ENCODE measurements at regions not wholly inside any gene's neighbourhood (a gene's known extent, or its start where the extent isn't known, plus 50 kb on each side); places are given as distances from the start of the nearest gene placed in this dataset.

GRCh38 chr1:63128556-63128955 is 193.8 kb upstream of the FOXD3 start:
- Histone ChIP-seq H3K4me3 (no peak overlapping the region), H3K36me3 (no peaks in the 10 kb centered on the region), H3K4me1 (no peaks in the 10 kb centered on the region), H3K27ac (no peak overlapping the region), H3K27me3 (no peaks in the 10 kb centered on the region), H3K9me3 (no peaks in the 10 kb centered on the region)
- no peak for TF ChIP-seq CTCF (IDR thresholded peaks at IDR 0.05)
- DNase-seq (ENCODE audit: low spot score): no peak

GRCh38 chr1:63129184-63129583 is 193.2 kb upstream of the FOXD3 start:
- H3K9me3 ChIP-seq: no peaks in the 10 kb centered on the region
- H3K27ac ChIP-seq: no peak overlapping the region
- H3K36me3 ChIP-seq: no peaks in the 10 kb centered on the region
- no peaks in the 10 kb centered on the region for H3K4me1 ChIP-seq
- H3K27me3 ChIP-seq: no peaks in the 10 kb centered on the region
- TF ChIP-seq CTCF (IDR thresholded peaks at IDR 0.05): no peak
- no peak for DNase-seq (ENCODE audit: low spot score)
- no peak overlapping the region for H3K4me3 ChIP-seq

- Histone ChIP-seq H3K27ac (no peak overlapping the region), H3K4me1 (no peaks in the 10 kb centered on the region), H3K4me3 (no peak overlapping the region), H3K36me3 (no peaks in the 10 kb centered on the region), H3K9me3 (no peaks in the 10 kb centered on the region), H3K27me3 (no peaks in the 10 kb centered on the region)
- no peak for DNase-seq (ENCODE audit: low spot score)
- TF ChIP-seq CTCF (IDR thresholded peaks at IDR 0.05): no peak
Measured at GRCh38 chr1:63129855-63130254, 192.5 kb upstream of the FOXD3 start.

GRCh38 chr1:63134501-63135173 is 187.7 kb upstream of the FOXD3 start:
- Histone ChIP-seq H3K9me3 (no peaks in the 10 kb centered on the region), H3K27me3 (no peaks in the 10 kb centered on the region), H3K36me3 (no peaks in the 10 kb centered on the region), H3K27ac (no peak overlapping the region), H3K4me1 (no peaks in the 10 kb centered on the region), H3K4me3 (no peak overlapping the region)
- no peak for TF ChIP-seq CTCF (IDR thresholded peaks at IDR 0.05)
- DNase-seq (ENCODE audit: low spot score): no peak

GRCh38 chr1:63135174-63135512 is 187.2 kb upstream of the FOXD3 start:
- Histone ChIP-seq H3K4me1 (no peaks in the 10 kb centered on the region), H3K27me3 (no peaks in the 10 kb centered on the region), H3K4me3 (no peak overlapping the region), H3K27ac (no peak overlapping the region), H3K36me3 (no peaks in the 10 kb centered on the region), H3K9me3 (no peaks in the 10 kb centered on the region)
- TF ChIP-seq CTCF (IDR thresholded peaks at IDR 0.05): no peak
- DNase-seq (ENCODE audit: low spot score): no peak

GRCh38 chr1:63135801-63136200 is 186.6 kb upstream of the FOXD3 start:
- H3K36me3 ChIP-seq: no peaks in the 10 kb centered on the region
- no peak overlapping the region for H3K4me3 ChIP-seq
- no peak overlapping the region for H3K27ac ChIP-seq
- TF ChIP-seq CTCF (IDR thresholded peaks at IDR 0.05): no peak
- H3K4me1 ChIP-seq: no peaks in the 10 kb centered on the region
- H3K27me3 ChIP-seq: no peaks in the 10 kb centered on the region
- no peaks in the 10 kb centered on the region for H3K9me3 ChIP-seq
- DNase-seq (ENCODE audit: low spot score): no peak

All from right atrium auricular region (tissue), 2 donors.